NT2/D1 (cell line): ENCODE measurements at regions not wholly inside any gene's neighbourhood (a gene's known extent, or its start where the extent isn't known, plus 50 kb on each side); places are given as distances from the start of the nearest gene placed in this dataset.

ENCODE experiments used
- SUZ12 ChIP-seq: IDR thresholded peaks from 2 replicates; pipeline ENCODE4 v1.6.1; 2011; ENCODE audit not compliant: insufficient read length, insufficient read depth; ENCODE audit errors: extremely low read depth
- YY1 ChIP-seq: IDR thresholded peaks from 2 replicates; pipeline ENCODE4 v1.6.1; 2011; ENCODE audit not compliant: insufficient read length, insufficient read depth
- ZNF274 ChIP-seq: IDR thresholded peaks from 2 replicates; pipeline ENCODE4 v1.6.1; 2011; ENCODE audit warnings: mild to moderate bottlenecking, low read depth, low read length

GRCh38 chr7:19552576-19552975 lies 156.3 kb downstream of the POLR1F start:
- TF ChIP-seq ZNF274, result no peak
- no peak for TF ChIP-seq YY1
- TF ChIP-seq SUZ12, result no peak
